A673 (cell line): ENCODE measurements at regions not wholly inside any gene's neighbourhood (a gene's known extent, or its start where the extent isn't known, plus 50 kb on each side); places are given as distances from the start of the nearest gene placed in this dataset.

Source experiments
- BruUV-seq: library from RNA; stranded (reverse); fragments of 400-500 nt; replicated peaks from 2 replicates; lab custom pipeline; 2021; lab: Mats Ljungman, UMichigan
- CTCF ChIA-PET: fragments of 300-600 bp; sonication (Branson Sonifier 250); formaldehyde crosslinking; loops from one replicate; lab custom pipeline; 2022; ENCODE audit warnings: antibody characterized with exemption; lab: Charles Lee
- POLR2A ChIA-PET: fragments of 300-600 bp; sonication (Branson Sonifier 250); formaldehyde crosslinking; loops from one replicate; lab custom pipeline; 2022; ENCODE audit warnings: antibody characterized with exemption; ENCODE audit not compliant: low non-redundant PET; lab: Charles Lee
- DNase-seq: peaks from one replicate; pipeline ENCODE4 v3.0.0-alpha.2; 2015; ENCODE audit warnings: low spot score
- H3K27ac ChIP-seq: fragments of 200-600 bp; sonication (generic); 2 replicates; pipeline ENCODE4 v1.5.1; 2016; ENCODE audit warnings: mixed run types, low read depth, mild to moderate bottlenecking, mixed read lengths, antibody characterized with exemption, low read length; ENCODE audit not compliant: poor library complexity, severe bottlenecking
- H3K27me3 ChIP-seq: fragments of 200-600 bp; sonication (generic); replicated peaks from 2 replicates; pipeline ENCODE4 v1.6.1; 2017; ENCODE audit warnings: mixed run types, low read depth, mild to moderate bottlenecking, mixed read lengths, antibody characterized with exemption, low read length; ENCODE audit not compliant: insufficient read depth, poor library complexity
- H3K36me3 ChIP-seq: fragments of 200-600 bp; sonication (generic); 2 replicates; pipeline ENCODE4 v1.6.1; 2016; ENCODE audit warnings: mixed run types, mild to moderate bottlenecking, mixed read lengths, antibody characterized with exemption, low read length; ENCODE audit not compliant: insufficient read depth, poor library complexity, severe bottlenecking
- H3K4me1 ChIP-seq: fragments of 200-600 bp; sonication (generic); 2 replicates; pipeline ENCODE4 v1.6.1; 2017; ENCODE audit warnings: mixed run types, mild to moderate bottlenecking, mixed read lengths, antibody characterized with exemption, low read length; ENCODE audit not compliant: insufficient read depth, poor library complexity, severe bottlenecking
- H3K4me3 ChIP-seq: fragments of 200-600 bp; sonication (generic); 2 replicates; pipeline ENCODE4 v1.5.1; 2016; ENCODE audit warnings: low read depth, mixed run types, mild to moderate bottlenecking, mixed read lengths, low read length; ENCODE audit not compliant: poor library complexity, severe bottlenecking
- H3K9me3 ChIP-seq: fragments of 200-600 bp; sonication (generic); 2 replicates; pipeline ENCODE4 v1.6.1; 2016; ENCODE audit warnings: mixed run types, low read depth, mild to moderate bottlenecking, mixed read lengths, antibody characterized with exemption, low read length; ENCODE audit not compliant: poor library complexity, severe bottlenecking
- CTCF ChIP-seq: fragments of 300-800, 200-600 bp; sonication (generic); conservative IDR thresholded peaks from 2 replicates; pipeline ENCODE4 v1.5.1; 2017; ENCODE audit warnings: low read depth, mild to moderate bottlenecking, antibody characterized with exemption, low read length, moderate library complexity, mixed read lengths
- EZH2 ChIP-seq: fragments of 200-600 bp; sonication (generic); IDR thresholded peaks from 2 replicates; pipeline ENCODE4 v1.6.1; 2017; ENCODE audit warnings: borderline replicate concordance, low read depth, mild to moderate bottlenecking, mixed read lengths, antibody characterized with exemption, low read length; ENCODE audit not compliant: poor library complexity, severe bottlenecking
- intact Hi-C: fragments of 100-400 bp; cut with micrococcal nuclease; formaldehyde crosslinking; loops from one replicate; pipeline ENCODE4 v1.10.0; 2022; ENCODE audit not compliant: unreplicated experiment

GRCh38 chr10:107364872-107365271 is 200.4 kb upstream of the SORCS1 start:
- ChIA-PET POLR2A (no interaction called here), CTCF (no interaction called here)
- Histone ChIP-seq H3K27ac (no peak overlapping the region), H3K27me3 (no peaks in the 10 kb centered on the region), H3K4me3 (no peak overlapping the region), H3K36me3 (no peaks in the 10 kb centered on the region), H3K4me1 (no peaks in the 10 kb centered on the region), H3K9me3 (no peaks in the 10 kb centered on the region)
- DNase-seq: no peak
- TF ChIP-seq CTCF (no peak), EZH2 (no peak)
- intact Hi-C loops: no loop called here
- no TSS peak for BruUV-seq

GRCh38 chr10:107362306-107362705 is 197.8 kb upstream of the SORCS1 start:
- CTCF ChIA-PET: no interaction called here
- Histone ChIP-seq H3K4me1 (no peaks in the 10 kb centered on the region), H3K27me3 (no peaks in the 10 kb centered on the region), H3K4me3 (no peak overlapping the region), H3K9me3 (no peaks in the 10 kb centered on the region), H3K27ac (no peak overlapping the region), H3K36me3 (no peaks in the 10 kb centered on the region)
- no peak for DNase-seq
- POLR2A ChIA-PET: no interaction called here
- TF ChIP-seq CTCF: no peak
- intact Hi-C loops: no loop called here
- no TSS peak for BruUV-seq

- Histone ChIP-seq H3K4me3 (no peak overlapping the region), H3K4me1 (no peaks in the 10 kb centered on the region), H3K9me3 (no peaks in the 10 kb centered on the region), H3K36me3 (no peaks in the 10 kb centered on the region), H3K27ac (no peak overlapping the region), H3K27me3 (no peaks in the 10 kb centered on the region)
- POLR2A ChIA-PET: interaction anchor here (0.7 kb wide), 1 partner anchor 176 kb away, joined by 3 read pairs; no protein-coding TSS in a partner anchor
- CTCF ChIA-PET: no interaction called here
- TF ChIP-seq CTCF: no peak
- no peak for TF ChIP-seq EZH2
- intact Hi-C loops: no loop called here
- no TSS peak for BruUV-seq
- DNase-seq: no peak
Measured at GRCh38 chr10:107357033-107357432, 192.5 kb upstream of the SORCS1 start.
